ENCODE measurements at regions not wholly inside any gene's neighbourhood (a gene's known extent, or its start where the extent isn't known, plus 50 kb on each side); places are given as distances from the start of the nearest gene placed in this dataset.

DNA sequence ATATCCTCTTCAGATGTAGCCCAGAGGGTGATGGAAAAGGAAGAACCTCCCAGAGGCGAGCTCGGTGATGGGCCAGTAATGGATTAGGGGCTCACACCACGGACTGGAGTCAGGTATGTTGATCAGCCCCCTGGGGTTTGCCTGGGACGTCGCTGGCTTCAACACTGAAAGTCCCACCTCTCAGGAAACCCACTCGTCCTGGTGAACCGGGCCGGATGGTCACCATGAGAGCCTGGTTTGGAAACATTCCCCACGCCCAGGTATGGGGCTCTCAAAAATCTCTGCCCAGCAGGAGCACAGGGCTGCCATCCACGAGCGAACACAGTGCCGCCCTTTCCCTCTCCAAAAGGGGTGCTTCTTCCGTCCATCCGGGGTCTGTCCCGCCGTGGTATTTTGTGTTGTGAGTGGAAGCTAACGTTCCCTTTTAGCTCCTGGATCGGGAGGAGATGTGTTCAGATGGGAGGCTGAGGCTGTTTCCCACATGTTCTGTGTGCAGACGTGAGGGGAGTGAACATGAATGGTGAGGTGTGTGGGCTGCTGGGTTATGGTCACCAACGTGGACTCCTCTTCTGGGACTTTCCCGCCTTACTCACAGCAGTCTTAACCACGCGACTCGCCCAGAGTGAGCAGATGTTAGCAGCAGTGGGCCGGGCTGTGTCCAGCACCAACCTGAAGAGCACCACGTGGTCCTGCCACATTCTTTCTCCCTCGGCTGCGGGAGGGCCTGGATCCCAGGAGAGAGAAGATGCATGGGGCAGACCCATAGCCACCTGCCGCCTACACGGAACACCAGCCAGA, 139.2 kb downstream of the KIF26A start:
- no peak for DNase-seq (ENCODE audit: low spot score)

DNA sequence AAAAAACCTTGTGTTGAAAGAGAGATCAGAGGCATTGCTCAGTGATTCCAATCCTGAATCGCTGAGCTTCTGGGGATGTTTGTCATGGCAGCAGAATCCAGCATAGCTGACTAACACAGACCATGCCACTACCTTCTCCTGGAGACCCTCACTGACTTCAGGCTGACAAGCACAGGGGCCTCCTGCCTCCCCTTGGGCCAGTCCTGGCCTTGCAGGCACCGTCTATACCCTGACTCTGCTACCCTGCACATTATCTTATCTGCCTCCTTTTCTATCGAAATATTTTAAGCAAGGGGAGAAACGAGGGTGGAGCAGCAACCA, 139.8 kb downstream of the KIF26A start:
- no peak for DNase-seq (ENCODE audit: low spot score)

DNA sequence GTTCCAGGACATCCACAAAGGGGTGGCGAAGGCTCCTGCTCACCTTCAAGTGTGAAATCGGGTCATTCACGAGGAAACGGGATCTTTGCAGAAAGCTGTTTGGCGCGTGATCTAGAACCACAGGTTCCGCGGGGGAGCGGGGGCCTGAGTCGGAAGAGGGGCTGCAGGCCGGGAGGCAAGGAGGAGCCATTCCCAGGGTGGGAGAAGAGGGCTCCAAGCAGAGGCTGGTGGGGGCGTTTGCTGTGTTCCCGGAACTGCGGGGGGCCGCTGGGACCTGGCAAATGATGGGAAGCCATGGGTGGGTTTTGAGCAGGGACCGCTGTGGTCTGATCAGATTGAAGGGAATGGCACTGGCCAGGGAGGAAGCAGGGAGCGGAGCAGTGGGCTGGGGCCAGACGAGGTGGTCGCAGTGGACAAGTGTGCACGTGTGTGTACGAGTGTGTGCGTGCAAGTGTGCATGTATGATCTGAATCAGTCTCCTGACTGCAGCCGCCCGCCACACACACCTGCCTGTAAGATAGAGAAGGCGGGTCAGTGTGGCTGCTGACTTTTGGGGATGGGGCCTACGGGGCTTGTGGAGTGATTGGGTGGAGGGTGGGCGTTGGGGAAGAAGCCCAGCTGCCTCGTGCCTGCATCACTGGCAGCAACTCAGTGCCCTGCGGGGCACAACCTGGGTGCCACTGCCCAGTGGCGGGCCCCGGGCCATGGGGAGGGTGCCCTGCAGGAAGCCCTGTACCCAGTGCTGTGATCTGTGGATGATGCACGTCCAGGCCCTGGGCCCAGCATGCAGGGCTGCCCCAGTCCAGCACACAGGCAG, 141.9 kb downstream of the KIF26A start:
- DNase-seq (ENCODE audit: low spot score): no peak

DNA sequence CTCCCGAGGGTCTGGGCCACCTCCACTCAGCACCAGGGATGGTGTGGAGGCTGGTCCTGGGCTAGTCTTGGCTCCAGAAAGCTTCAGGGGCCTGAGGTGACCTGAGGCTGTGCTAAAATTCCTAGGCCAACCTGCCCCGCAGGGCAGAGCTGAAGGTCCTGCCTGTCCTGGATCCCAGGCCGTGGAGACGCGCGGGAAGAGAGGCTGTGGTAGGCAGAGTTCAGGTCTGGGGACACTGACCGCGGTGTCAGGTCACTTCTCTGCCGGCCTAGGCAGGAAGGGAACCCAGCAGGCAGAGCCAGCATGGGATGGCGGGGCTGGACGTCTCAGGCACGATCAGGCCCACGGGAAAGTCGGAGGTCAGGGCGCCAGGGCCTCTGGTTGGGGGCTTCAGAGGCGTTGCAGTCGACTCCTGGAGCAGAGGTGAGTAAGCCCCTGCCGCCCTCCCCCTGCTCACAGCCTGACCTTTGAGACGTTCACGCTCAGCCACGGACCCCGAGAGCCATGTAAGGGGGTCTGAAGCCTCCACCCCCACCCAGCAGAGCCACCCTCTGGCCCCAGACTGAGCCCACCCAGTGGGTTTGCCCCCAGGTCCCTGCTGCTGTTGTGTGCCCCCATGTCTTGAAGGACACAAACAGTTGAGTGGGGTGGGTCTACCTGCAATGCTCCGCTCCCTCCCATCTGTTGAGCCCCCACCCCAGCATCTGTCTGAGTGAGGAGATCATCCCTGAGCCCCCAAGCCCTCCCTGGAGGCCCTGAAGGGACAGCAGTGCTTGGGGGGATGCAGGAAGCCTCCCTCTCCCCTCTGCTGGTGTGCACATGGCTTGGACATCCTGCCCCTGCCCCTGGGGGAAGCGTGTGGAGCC, 142.7 kb downstream of the KIF26A start:
- no peak for DNase-seq (ENCODE audit: low spot score)

DNA sequence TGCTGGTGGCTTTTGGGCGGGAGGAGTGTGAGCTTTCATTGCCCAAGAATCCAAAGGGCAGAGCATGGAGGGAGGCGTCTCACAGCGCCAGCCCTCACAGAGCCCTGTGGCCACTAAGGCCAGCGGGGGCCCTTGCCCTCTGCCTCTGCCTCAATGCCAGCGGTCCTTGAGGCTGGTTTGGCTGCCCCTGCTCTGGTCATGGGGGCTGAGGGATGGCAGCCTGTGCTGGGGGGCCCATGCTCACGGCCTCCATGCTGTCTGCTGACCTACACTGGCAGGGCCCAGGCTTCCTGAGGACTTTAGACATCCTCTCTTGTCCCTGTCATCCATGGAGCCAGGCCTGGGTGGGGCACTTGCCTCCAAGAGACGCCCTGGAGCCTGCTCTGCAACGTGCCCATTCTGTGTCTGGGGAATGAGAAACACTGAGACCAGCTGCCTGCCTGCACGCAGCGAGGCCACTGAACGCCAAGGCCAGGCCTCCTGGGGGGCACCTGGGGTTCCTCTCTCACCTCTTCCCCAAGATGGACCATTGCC, 143.4 kb downstream of the KIF26A start:
- no peak for DNase-seq (ENCODE audit: low spot score)

DNA sequence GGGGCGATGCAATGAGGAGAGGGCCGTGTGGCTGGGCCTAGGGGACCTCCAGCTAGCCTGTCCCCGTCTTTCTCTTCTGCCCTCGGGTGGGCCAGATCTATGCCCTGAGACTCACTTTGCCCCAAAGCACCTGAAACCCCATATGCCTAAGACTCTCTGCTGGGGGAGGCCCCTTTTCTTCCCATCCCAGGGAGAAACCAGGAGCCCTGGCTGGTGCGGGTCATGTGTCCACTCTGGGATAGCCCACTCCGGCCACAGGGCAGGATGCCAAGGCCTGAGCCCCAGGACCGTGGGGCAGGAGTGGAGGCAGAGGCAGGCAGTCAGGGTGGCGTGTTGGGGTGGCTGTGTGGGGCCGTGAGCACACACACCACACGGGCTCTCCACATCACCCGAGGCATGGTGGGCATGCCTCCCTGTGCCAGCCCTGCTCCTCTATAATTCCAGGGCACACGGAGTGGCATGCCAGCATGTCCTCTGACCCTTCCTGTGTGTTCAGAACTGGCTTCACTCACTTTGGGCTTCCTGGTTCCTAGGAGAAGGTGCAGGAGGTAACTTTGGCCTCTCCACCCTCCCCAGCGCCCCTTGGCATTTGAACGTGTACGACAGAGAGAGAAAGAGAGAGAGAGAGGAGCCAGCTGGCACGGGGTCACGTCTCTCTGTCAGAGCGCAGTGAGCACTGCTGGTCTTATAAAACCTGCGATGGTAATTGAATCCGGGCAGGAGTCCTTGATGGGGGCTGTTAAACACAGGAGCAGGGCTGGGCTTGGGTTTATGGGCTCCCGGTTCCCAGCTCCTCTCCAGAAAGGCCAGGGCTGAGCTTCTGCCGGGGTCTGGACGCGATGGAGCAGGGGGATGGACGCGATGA, 144.2 kb downstream of the KIF26A start:
- DNase-seq (ENCODE audit: low spot score): no peak

DNA sequence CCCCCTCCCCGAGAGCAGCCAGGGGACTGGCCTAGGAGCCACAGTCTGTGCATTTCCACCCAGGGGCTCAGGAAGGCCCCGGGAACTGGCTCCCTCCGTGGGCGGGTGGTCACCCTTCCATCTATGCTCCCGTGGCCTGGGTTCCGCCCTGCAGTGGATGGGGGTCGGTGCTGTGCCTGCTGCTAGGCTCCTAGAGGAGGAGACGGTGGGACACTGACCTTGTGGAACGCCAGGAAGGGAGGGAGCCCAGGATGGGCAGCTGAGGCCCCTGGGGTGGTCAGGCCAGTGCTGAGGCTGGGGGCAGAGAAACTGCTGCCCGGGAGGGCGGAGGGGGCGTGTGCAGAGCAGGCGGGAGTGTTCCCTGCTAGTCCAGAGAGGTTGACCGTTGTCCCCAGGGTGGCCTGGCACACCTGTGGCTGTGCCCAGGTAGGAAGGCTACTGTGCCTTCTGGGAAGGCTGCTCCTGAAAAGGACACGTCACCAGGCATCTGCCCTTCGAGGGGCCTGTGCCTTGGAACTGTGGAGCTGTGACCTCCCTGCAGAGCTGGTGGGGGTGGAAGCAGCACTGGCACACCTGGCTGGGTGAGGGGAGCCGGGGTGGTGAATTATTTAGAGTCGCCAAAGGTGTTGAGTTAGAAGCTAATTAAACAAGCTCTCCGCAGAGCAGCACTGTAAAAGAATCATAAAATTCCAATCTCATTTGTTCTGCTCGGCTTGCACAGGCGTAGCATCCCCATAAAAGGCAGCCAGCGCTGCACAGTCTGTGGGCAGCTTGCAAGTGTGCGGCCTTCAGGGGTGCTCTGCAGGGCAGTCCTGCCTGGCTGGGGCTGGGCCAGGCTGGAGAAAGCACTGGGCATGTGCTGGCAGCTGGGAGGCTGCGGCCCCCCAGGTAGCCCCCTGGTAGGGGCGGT, 145.1 kb downstream of the KIF26A start:
- DNase-seq (ENCODE audit: low spot score): no peak

DNA sequence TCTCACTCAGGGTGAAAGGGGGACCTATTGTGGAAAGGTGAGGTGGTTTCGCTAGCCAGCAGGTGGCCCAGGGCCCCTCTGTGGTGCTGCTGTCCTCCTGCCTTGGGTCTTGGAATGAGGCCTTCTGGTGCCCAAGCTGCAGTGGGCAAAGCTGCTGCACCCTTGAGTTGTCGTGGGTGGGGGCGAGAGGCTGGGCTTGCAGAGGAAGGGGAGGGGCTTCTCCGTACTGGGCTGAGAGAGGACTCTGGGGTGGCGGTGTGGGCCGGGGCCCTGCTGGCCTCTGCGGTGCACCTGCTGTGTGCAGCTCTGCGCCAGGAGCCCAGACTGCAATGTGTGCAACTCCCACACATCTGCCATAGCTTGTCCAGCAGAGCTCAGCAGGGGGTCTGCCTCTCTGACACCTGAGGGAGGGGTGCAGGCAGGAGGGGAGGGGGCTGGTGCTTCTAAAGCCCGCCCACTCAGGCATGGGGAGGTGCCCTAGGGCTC, 145.8 kb downstream of the KIF26A start:
- no peak for DNase-seq (ENCODE audit: low spot score)

DNA sequence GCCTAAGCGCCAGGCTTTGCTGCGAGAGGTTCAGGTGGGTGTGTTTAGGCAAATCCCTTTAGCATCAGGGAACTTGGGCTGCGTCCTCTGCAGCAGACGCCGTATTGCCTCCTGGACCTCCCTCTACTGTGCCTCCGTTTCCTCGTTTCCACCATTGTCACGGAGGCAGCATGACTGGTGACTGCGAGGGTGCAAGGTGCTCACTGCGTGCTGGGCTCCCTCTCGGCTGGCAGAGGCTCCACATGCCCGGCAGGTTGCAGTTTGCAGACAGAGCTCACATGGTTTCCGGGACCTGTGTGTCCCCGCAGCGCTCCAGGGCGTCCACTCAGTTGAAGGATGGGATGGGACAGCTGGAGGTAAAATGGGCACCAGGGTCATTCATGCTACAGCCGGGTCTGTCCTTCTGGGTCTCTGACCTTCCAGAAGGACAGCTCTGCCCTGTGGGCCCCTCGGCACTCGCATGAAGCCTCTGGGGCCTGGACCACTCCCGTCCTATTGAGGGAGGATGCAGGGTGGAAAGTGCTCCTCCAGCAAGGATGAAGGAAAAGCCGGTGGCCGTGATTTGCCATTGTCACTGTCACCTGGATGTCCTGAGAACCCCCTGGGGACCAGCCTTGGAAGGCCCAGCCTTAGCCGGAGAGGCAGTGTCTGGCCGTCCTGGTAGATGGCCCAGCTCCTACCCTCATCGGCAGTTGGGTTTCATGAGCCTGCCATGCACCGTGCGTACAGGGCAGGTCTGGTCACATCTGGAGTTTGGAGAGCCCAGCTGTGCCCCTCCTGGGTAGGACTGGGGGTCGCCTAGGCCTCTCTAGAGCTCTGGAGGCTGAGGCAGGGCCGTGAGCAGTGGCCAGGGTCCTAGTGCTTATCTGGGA, 146.5 kb downstream of the KIF26A start:
- DNase-seq (ENCODE audit: low spot score): no peak

DNA sequence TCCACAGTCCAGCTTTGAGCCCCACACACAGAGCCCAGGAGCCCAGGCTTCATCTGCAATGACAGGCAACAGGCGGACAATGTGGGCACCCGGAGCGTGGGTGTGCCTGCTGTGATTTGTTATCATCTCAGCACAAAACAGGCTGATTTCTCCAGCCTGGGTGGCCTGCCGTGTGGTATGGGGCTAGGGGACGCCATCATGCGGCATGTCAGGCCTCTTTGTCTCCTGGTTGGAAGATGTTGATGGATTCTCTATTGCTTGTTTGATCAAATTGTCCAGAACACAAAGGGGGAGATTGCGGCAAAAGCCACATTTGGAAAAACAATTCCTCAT, 147.1 kb downstream of the KIF26A start:
- no peak for DNase-seq (ENCODE audit: low spot score)

DNA sequence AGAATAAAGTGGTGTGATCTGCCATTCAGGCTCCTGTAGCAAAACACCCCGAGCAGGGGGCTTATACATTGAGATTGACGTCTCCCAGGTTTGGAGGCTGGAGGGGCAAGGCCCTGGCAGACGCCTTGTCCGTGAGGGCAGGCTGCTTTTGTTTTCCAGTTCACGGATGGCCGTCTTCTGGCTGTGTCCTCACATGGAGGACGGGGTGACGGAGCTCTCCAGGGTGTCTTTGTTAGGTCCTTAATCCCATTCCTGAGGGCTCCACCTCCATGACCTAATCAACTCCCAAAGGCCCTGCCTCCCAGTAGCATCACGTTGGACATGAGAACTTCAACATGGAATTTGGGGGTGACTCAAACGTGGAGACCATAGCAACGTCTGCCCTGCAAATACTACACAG, 147.7 kb downstream of the KIF26A start:
- DNase-seq (ENCODE audit: low spot score): no peak

DNA sequence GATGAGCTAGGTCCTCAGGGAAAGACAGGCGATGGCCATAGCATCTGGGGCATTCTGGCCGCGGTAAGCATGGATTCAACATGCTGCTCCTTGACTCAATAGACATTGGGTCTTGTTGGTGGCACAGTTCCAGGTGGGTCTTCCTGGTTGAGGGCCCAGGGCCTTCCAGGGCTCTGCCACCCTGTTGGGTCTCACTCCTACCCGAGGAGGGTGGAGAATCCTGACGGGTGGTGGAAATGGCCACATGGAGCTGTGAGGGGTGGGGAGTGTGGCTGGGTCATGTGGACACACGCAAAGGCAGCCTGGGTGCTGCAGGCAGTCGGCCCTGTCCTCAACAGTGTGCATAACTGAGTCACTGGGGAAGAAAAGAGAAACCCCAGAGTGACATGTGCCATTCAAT, 148.1 kb downstream of the KIF26A start:
- DNase-seq (ENCODE audit: low spot score): no peak

DNA sequence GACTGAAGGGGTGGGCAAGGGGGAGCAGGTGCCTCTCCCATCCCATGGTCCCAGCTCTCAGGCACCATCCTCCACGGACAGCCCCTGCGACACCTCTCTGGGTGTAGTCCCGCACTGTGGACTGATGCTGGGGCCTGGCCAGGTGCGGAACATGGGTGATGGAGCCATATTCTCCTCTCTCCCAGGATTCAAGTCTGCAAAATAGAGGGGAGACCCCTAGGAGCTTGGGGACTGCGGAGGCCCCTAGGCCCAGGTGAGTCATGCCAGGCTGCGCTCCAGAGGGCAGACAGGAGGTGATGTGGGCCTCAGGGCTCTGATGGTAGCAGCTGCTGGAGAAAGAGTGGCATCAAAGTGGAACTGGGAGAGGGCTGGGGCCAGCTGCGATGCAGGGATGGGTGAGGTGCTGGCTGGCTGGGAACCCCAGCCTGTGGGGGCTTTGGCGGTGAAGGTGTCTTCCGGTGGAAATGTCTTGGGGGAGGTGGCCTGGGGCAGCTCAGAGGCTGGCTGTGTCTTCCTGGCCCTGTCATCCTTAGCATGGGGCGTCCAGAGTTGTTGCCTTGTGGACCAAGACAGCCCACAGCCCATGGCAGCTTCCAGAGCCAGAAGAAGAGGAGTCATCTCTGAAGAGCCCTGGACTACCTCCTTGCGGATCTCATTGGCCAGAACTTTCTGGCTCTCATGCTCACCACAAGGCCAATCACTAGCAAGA, 149.1 kb downstream of the KIF26A start:
- no peak for DNase-seq (ENCODE audit: low spot score)

DNA sequence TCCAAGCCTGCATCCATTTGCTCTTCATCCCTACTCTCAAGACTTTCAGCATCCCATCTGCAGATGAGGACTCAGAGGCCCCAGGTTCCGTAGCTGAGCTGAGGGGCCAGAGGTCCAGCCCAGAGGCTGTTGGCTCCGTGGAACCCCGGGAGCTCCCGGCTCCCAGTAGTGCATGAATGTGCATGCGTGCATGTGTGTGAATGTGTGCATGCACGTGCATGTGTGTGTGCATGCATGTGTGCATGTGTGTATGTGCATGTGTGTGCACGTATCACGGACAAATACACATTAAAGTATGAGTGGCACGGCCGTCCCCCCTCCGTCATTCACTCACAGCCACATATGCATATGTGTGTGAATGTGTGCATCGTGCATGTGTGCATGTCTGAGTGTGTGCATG, 149.9 kb downstream of the KIF26A start:
- no peak for DNase-seq (ENCODE audit: low spot score)

DNA sequence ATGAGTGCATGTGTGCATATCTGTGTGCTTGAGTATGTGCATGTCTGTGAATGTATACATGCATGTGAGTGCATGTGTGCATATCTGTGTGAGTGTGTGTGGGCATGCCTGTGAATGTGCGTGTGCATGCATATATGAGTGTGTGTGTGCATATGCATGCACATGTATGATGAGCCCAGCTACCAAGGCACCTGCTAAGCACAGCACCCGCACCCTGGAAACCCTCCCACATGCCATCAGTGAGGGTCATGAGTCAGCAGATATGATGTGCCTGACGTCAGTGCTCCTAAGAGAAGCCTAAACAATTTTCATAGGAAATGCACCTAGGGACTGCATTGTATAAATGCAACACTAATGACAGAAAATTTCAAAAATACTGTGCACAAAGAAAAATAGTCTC, 151.1 kb downstream of the KIF26A start:
- DNase-seq (ENCODE audit: low spot score): no peak

DNA sequence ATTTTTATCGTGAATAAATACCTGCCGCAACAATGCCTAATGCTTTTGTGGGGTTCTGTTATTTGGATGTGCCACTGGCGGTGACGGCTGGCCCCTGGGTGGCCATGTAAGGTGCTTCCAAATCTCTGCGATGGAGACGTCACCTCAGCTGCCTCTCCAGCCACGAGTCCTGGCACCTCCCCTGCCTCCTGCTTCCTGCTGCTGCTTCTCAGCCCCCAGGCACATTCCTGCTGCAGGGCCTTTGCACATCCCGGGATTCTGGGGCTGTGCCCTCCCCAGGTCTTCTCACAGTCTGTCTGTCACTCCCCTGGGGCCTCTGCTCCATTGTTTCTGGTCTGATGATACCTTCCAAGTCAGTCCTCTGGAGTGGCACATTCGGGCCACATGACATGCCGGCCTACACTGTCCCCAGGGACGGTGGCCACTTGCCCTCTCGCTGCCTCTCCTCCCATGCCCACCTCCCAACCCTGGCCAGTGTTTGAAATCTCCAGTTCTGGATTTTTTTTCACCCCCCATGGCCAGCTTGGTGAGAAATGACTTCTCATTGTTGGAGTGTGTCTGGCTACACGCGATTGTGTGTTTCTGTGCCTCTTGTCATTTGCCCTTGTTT, 151.8 kb downstream of the KIF26A start:
- no peak for DNase-seq (ENCODE audit: low spot score)

DNA sequence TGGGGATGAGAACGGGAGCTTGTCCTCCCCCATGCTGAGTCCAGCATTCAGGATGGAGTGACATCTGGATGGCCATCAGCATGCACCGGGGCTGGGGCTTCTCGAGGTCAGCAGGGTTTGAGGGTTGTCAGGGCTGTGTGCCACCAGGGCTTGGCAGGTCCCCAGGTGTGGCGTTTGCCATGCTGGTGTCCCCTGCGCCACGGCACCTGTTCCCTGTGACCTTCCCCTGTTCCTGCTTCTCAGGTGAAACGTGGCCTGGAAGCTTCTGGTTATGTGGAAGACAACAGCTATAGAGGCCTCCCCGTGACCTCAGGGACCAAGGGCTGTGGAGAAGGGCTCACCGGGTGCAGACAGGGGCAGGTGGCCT, 152.4 kb downstream of the KIF26A start:
- DNase-seq (ENCODE audit: low spot score): no peak

Data from SW480 (cell line).